K562 (cell line): ENCODE measurements at regions not wholly inside any gene's neighbourhood (a gene's known extent, or its start where the extent isn't known, plus 50 kb on each side); places are given as distances from the start of the nearest gene placed in this dataset.

ENCODE experiments used
- ATAC-seq: fragments of 200-7000 bp; cut with Tn5 transposase; 3 replicates; pipeline ENCODE4 v1.9.1; 2020; ENCODE audit warnings: moderate library complexity
- BruUV-seq: library from RNA; stranded (reverse); fragments of 400-500 nt; replicated peaks from 2 replicates; lab custom pipeline; 2021; lab: Mats Ljungman, UMichigan
- CTCF ChIA-PET: fragments of 300-600 bp; formaldehyde crosslinking; extraction: SDS; loops from one replicate; lab custom pipeline; 2021; ENCODE audit warnings: low intra/inter-chr PET ratio; lab: Yijun Ruan, JAX
- POLR2A ChIA-PET: fragments of 300-600, 350-650 bp; sonication (Branson Sonifier 250); formaldehyde crosslinking; extraction: SDS; loops from one replicate; lab custom pipeline; 2021; ENCODE audit warnings: antibody characterized with exemption, inconsistent platforms; lab: Yijun Ruan, JAX
- DNase-seq, 4 experiments: peaks; one replicate each; pipeline versions ENCODE4 v3.0.0 to v3.0.0-alpha.2; 2011 to 2018; ENCODE audit warnings: low spot score in 3 of 4, mixed read lengths in 3 of 4; ENCODE audit errors: extremely low read depth in 1 of 4
- FAIRE-seq: peaks from 2 replicates; lab custom pipeline; 2011; peaks lifted over from hg19 to GRCh38; lab: Jason Lieb, UNC
- H2AFZ ChIP-seq: 2 replicates; pipeline ENCODE4 v1.6.0; 2011; ENCODE audit warnings: low read depth, low read length, control low read depth, inconsistent platforms
- H3K27ac ChIP-seq: fragments of 200-600 bp; 3 replicates; pipeline ENCODE4 v1.8.0; 2011; ENCODE audit warnings: low read depth, mild to moderate bottlenecking, control low read depth, inconsistent platforms, low read length, moderate library complexity, mixed read lengths; ENCODE audit errors: extremely low read depth
- H3K27me3 ChIP-seq, 2 experiments: fragments of 300-600 bp in 1 of 2; 2 replicates in 1 of 2; 3 replicates in 1 of 2; pipeline versions ENCODE4 v1.6.0 to v1.8.0; 2011; ENCODE audit warnings: inconsistent platforms in 2 of 2, low read length in 2 of 2, mild to moderate bottlenecking in 1 of 2, mixed read lengths in 1 of 2, moderate library complexity in 1 of 2; ENCODE audit not compliant: control insufficient read depth in 2 of 2, insufficient read depth in 2 of 2
- H3K36me3 ChIP-seq: fragments of 300-600 bp; 3 replicates; pipeline ENCODE4 v1.8.0; 2011; ENCODE audit warnings: mild to moderate bottlenecking, low read length, inconsistent platforms; ENCODE audit not compliant: control insufficient read depth, insufficient read depth
- H3K4me1 ChIP-seq, 2 experiments: fragments of 200-600 bp in 1 of 2; replicated peaks in 1 of 2; 2 replicates in 1 of 2; 3 replicates in 1 of 2; pipeline versions ENCODE4 v1.5.1 to v1.8.0; 2011; ENCODE audit warnings: inconsistent platforms in 2 of 2, low read length in 2 of 2, mild to moderate bottlenecking in 1 of 2, mixed read lengths in 1 of 2, moderate library complexity in 1 of 2; ENCODE audit not compliant: control insufficient read depth in 2 of 2, insufficient read depth in 2 of 2
- H3K4me2 ChIP-seq: 2 replicates; pipeline ENCODE4 v1.6.1; 2011; ENCODE audit warnings: low read length, control low read depth, inconsistent platforms, mixed read lengths; ENCODE audit not compliant: insufficient read depth
- H3K4me3 ChIP-seq: fragments of 200-600 bp; sonication (generic), shearing (Covaris generic); 2 replicates; pipeline ENCODE4 v1.5.1; 2016; ENCODE audit warnings: control low read depth, inconsistent platforms
- H3K79me2 ChIP-seq: fragments of 200-600 bp; 3 replicates; pipeline ENCODE4 v1.8.0; 2011; ENCODE audit warnings: low read length, inconsistent platforms; ENCODE audit not compliant: control insufficient read depth, insufficient read depth
- H3K9ac ChIP-seq, 2 experiments: 2 replicates each; pipeline versions ENCODE4 v1.6.0 to v1.6.1; 2011; ENCODE audit warnings: low read depth in 2 of 2, low read length in 2 of 2, control low read depth in 1 of 2, inconsistent platforms in 1 of 2, mild to moderate bottlenecking in 1 of 2, mixed read lengths in 1 of 2; ENCODE audit not compliant: insufficient read depth in 1 of 2
- H3K9me1 ChIP-seq: one replicate; pipeline ENCODE4 v1.6.0; 2011; ENCODE audit warnings: inconsistent platforms, mild to moderate bottlenecking, low read length, moderate library complexity; ENCODE audit not compliant: control insufficient read depth, insufficient read depth
- H3K9me3 ChIP-seq: replicated peaks from 2 replicates; pipeline ENCODE4 v1.5.1; 2011; ENCODE audit warnings: low read depth, low read length, inconsistent platforms; ENCODE audit not compliant: control insufficient read depth, insufficient read depth
- H4K20me1 ChIP-seq: replicated peaks from 2 replicates; pipeline ENCODE4 v1.6.1; 2011; ENCODE audit warnings: low read length, inconsistent platforms, mixed read lengths; ENCODE audit not compliant: control insufficient read depth, insufficient read depth
- BCLAF1 ChIP-seq, 2 experiments: fragments of 450-650 bp in 1 of 2; IDR thresholded peaks; 2 replicates each; pipeline ENCODE4 v1.6.1; 2011 to 2017; ENCODE audit warnings: low read depth in 2 of 2, antibody characterized with exemption in 1 of 2, borderline replicate concordance in 1 of 2, low read length in 1 of 2, mild to moderate bottlenecking in 1 of 2, mixed read lengths in 1 of 2; ENCODE audit not compliant: control insufficient read depth in 1 of 2
- DNMT1 ChIP-seq: fragments of 450-650 bp; IDR thresholded peaks from 2 replicates; pipeline ENCODE4 v1.6.1; 2016; ENCODE audit warnings: antibody characterized with exemption, mild to moderate bottlenecking
- FUS ChIP-seq: fragments of 200-400 bp; formaldehyde crosslinking; optimal IDR thresholded peaks from 2 replicates; pipeline ENCODE3; 2017; ENCODE audit warnings: low read depth, low read length
- GABPB2 ChIP-seq: fragments of 250-450 bp; sonication (Bioruptor Pico); conservative IDR thresholded peaks from 2 replicates; pipeline ENCODE4 v1.5.1; 2021; ENCODE audit warnings: mild to moderate bottlenecking
- MXD1 ChIP-seq: fragments of 250-450 bp; sonication (Bioruptor Pico); IDR thresholded peaks from 2 replicates; pipeline ENCODE4 v1.8.0; 2021; ENCODE audit warnings: borderline replicate concordance, mild to moderate bottlenecking, moderate library complexity; ENCODE audit not compliant: poor library complexity, severe bottlenecking
- NUFIP1 ChIP-seq: fragments of 450-650 bp; IDR thresholded peaks from 2 replicates; pipeline ENCODE4 v1.6.1; 2018; ENCODE audit not compliant: partially characterized antibody
- SETDB1 ChIP-seq: IDR thresholded peaks from one replicate; pipeline ENCODE4 v1.6.1; 2012; ENCODE audit warnings: low read length, control low read depth, inconsistent platforms
- SMARCE1 ChIP-seq: fragments of 450-650 bp; IDR thresholded peaks from 2 replicates; pipeline ENCODE4 v1.7.1; 2016; ENCODE audit warnings: mild to moderate bottlenecking
- SRSF7 ChIP-seq: fragments of 200-400 bp; formaldehyde crosslinking; optimal IDR thresholded peaks from 2 replicates; pipeline ENCODE3; 2017; ENCODE audit warnings: mild to moderate bottlenecking, low read depth, low read length
- ZBTB12 ChIP-seq: fragments of 250-450 bp; sonication (Bioruptor Pico); IDR thresholded peaks from 2 replicates; pipeline ENCODE4 v1.4.0; 2020
- ZNF449 ChIP-seq: fragments of 250-450 bp; sonication (Bioruptor Pico); IDR thresholded peaks from 2 replicates; pipeline ENCODE4 v1.8.0; 2022; ENCODE audit warnings: moderate library complexity, mild to moderate bottlenecking, inconsistent platforms
- ZNF609 ChIP-seq: sonication (generic); formaldehyde crosslinking; IDR thresholded peaks from 2 replicates; pipeline ENCODE4 v1.8.1; 2023; ENCODE audit warnings: missing genetic modification reagents, mild to moderate bottlenecking, borderline replicate concordance
- WGBS: fragments of 100-300 bp; shearing (Covaris generic); methylation state at CpG from one replicate; pipeline ENCODE4 v1.1.6; 2016; ENCODE audit warnings: low coverage, mixed read lengths; ENCODE audit not compliant: insufficient coverage; ENCODE audit errors: missing lambda C conversion rate; 5-methylcytosine and 5-hydroxymethylcytosine counted together
- in situ Hi-C: fragments of 300-500 bp; cut with MboI; formaldehyde crosslinking; loops from 4 replicates; pipeline ENCODE4 v1.15.0; 2018; ENCODE audit warnings: inconsistent platforms, mixed read lengths
- intact Hi-C: fragments of 100-400 bp; cut with micrococcal nuclease; formaldehyde crosslinking; loops from 2 replicates; pipeline ENCODE4 v1.14.2; 2022

GRCh38 chr5:26009742-26010141, 1028.6 kb downstream of the CDH9 start:
- no TSS peak for BruUV-seq
- no peak for FAIRE-seq
- ATAC-seq = no peak
- no peaks in the 10 kb centered on the region for H4K20me1 ChIP-seq
- H3K4me2 ChIP-seq = no peak overlapping the region
- H3K4me3 ChIP-seq = no peak overlapping the region
- no peak overlapping the region for H3K9ac ChIP-seq
- no peaks in the 10 kb centered on the region for H3K9me3 ChIP-seq
- H3K79me2 ChIP-seq = no peaks in the 10 kb centered on the region
- no peak overlapping the region for H3K27ac ChIP-seq
- DNase-seq = no peak
- no peaks in the 10 kb centered on the region for H3K27me3 ChIP-seq
- ChIA-PET CTCF (no interaction called here), POLR2A (no interaction called here)
- H3K36me3 ChIP-seq = no peaks in the 10 kb centered on the region
- in situ Hi-C loops (no loop called here), intact Hi-C loops (no loop called here)
- WGBS = 1% methylated on average over 6 of the region's 6 CpGs
- H3K4me1 ChIP-seq = no peaks in the 10 kb centered on the region
- no peaks in the 10 kb centered on the region for H3K9me1 ChIP-seq
- no peak overlapping the region for H2AFZ ChIP-seq
- no peak for TF ChIP-seq BCLAF1 (IDR thresholded peaks at IDR 0.05; ENCODE audit: borderline replicate concordance in 1 of 2, control insufficient read depth in 1 of 2, low read depth in 2 of 2, low read length in 1 of 2)
- no peak for TF ChIP-seq MXD1 (CRISPR knock-in tag)
- TF ChIP-seq SRSF7 = no peak
- TF ChIP-seq SMARCE1 = no peak
- TF ChIP-seq FUS = no peak
- no peak for TF ChIP-seq NUFIP1
- TF ChIP-seq ZNF449 = no peak
- no peak for TF ChIP-seq DNMT1
- no peak for TF ChIP-seq SETDB1
- no peak for TF ChIP-seq ZNF609 (CRISPR knock-in tag)
- TF ChIP-seq GABPB2 = no peak
- no peak for TF ChIP-seq ZBTB12
